ENCODE measurements at regions not wholly inside any gene's neighbourhood (a gene's known extent, or its start where the extent isn't known, plus 50 kb on each side); places are given as distances from the start of the nearest gene placed in this dataset.

DNA sequence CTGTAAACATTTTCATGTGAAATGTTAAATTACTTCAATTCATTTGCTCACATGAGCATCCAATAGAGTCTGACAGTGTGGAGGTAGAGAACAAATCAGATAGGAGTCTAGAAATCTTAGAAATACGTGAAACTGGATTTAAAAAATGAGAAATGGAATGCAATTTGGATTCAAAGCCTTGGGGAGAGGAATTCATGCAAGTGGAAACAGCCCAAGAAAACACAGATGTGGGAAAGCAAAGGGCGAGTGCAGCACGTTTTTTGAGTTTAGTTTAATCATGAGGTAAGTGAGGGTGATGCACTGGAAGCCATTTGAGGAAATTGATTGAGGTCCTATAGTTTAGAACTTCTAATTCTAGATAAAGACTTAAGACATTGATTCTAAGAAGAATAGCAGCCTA, 434.7 kb downstream of the C3orf38 start:
- no peaks in the 10 kb centered on the region for H3K27me3 Mint-ChIP-seq
- no peak overlapping the region for H3K4me3 Mint-ChIP-seq (ENCODE audit: low read depth)
- H3K36me3 Mint-ChIP-seq (ENCODE audit: insufficient read depth) = no peaks in the 10 kb centered on the region
- H3K27ac Mint-ChIP-seq = no peak overlapping the region
- peaks cover 5% of the 10 kb centered on the region for H3K4me1 Mint-ChIP-seq (ENCODE audit: low read depth)
- DNase-seq (ENCODE audit: low spot score, unreplicated experiment) = no peak
- TF ChIP-seq, protein P1, sequence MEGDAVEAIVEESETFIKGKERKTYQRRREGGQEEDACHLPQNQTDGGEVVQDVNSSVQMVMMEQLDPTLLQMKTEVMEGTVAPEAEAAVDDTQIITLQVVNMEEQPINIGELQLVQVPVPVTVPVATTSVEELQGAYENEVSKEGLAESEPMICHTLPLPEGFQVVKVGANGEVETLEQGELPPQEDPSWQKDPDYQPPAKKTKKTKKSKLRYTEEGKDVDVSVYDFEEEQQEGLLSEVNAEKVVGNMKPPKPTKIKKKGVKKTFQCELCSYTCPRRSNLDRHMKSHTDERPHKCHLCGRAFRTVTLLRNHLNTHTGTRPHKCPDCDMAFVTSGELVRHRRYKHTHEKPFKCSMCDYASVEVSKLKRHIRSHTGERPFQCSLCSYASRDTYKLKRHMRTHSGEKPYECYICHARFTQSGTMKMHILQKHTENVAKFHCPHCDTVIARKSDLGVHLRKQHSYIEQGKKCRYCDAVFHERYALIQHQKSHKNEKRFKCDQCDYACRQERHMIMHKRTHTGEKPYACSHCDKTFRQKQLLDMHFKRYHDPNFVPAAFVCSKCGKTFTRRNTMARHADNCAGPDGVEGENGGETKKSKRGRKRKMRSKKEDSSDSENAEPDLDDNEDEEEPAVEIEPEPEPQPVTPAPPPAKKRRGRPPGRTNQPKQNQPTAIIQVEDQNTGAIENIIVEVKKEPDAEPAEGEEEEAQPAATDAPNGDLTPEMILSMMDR (IDR thresholded peaks at IDR 0.05; ENCODE audit: unreplicated experiment) = no peak
- H3K9me3 Mint-ChIP-seq (ENCODE audit: low read depth) = no peaks in the 10 kb centered on the region

DNA sequence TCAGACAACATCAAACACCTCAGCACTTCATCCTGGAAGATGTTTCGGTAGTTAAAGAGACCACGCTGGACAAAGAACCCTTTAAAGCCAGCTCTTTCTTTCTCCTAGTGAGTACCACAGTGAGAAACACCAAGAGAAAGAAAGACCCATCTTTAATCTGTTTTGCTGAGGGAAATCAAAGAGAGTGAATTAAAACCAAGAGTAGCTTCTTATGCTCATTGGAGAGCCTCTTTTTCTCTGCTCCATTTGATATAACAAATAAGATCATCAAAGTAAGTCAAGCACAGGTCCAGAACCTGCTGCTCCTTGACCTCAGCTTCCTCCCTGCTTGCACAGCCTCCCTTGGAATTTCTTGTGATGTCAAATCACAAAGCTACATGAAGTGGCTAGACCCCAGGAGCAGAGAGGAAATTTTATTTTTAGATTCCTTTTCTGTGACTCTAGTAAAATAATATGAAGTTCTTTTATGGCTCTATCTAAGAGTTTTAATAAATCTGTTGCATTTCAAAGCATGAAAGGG, 436.4 kb downstream of the C3orf38 start:
- no peak overlapping the region for H3K4me3 Mint-ChIP-seq (ENCODE audit: low read depth)
- H3K4me1 Mint-ChIP-seq (ENCODE audit: low read depth) = peaks cover 5% of the 10 kb centered on the region
- TF ChIP-seq, protein P1 (IDR thresholded peaks at IDR 0.05; ENCODE audit: unreplicated experiment) = no peak
- no peak for DNase-seq (ENCODE audit: low spot score, unreplicated experiment)
- H3K9me3 Mint-ChIP-seq (ENCODE audit: low read depth) = no peaks in the 10 kb centered on the region
- H3K27ac Mint-ChIP-seq = no peak overlapping the region
- no peaks in the 10 kb centered on the region for H3K27me3 Mint-ChIP-seq
- H3K36me3 Mint-ChIP-seq (ENCODE audit: insufficient read depth) = no peaks in the 10 kb centered on the region

DNA sequence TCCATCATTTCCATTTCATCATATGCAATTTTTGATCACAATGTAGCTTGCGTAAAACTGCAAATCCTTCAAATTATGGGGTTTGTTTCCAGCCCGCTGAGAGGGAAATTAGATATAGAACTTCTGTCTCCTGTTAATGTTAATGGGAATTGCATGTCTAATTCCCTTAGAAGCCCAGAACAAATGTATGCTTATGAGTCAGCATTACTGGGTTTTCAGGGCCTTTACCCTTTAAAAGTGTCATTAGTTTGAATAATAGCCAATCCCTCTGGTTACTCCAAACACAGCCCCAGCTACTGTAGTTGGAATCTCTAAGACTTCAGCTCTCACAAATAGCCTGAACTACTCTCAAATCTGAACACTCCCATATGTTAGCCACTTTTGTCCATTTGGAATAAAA, 439.4 kb downstream of the C3orf38 start:
- peaks cover 5% of the 10 kb centered on the region for H3K4me1 Mint-ChIP-seq (ENCODE audit: low read depth)
- no peaks in the 10 kb centered on the region for H3K27me3 Mint-ChIP-seq
- H3K27ac Mint-ChIP-seq = no peak overlapping the region
- no peak overlapping the region for H3K4me3 Mint-ChIP-seq (ENCODE audit: low read depth)
- TF ChIP-seq, protein P1 (IDR thresholded peaks at IDR 0.05; ENCODE audit: unreplicated experiment) = no peak
- no peak for DNase-seq (ENCODE audit: low spot score, unreplicated experiment)
- H3K9me3 Mint-ChIP-seq (ENCODE audit: low read depth) = no peaks in the 10 kb centered on the region
- H3K36me3 Mint-ChIP-seq (ENCODE audit: insufficient read depth) = no peaks in the 10 kb centered on the region

DNA sequence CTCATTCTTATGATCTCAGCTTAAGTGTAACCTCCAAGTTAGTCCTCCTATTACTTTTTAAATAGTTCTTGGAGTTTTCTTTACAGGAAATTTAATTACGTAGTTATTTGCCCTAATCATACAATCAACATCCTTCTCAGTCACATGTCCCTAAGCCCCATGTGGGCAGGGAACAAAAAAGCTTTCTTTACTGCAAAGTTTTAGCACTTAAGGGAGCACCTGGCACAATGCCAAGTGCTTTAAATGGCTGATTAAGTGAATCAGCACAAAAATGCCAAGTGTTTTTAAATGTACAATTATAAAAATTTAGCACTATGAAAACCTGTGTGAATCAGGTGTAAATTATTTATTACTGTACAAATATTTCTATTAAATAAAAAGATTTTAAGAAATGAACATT, 445.3 kb downstream of the C3orf38 start:
- H3K4me1 Mint-ChIP-seq (ENCODE audit: low read depth) = peaks cover 4% of the 10 kb centered on the region
- no peaks in the 10 kb centered on the region for H3K9me3 Mint-ChIP-seq (ENCODE audit: low read depth)
- no peaks in the 10 kb centered on the region for H3K36me3 Mint-ChIP-seq (ENCODE audit: insufficient read depth)
- no peaks in the 10 kb centered on the region for H3K27me3 Mint-ChIP-seq
- no peak overlapping the region for H3K4me3 Mint-ChIP-seq (ENCODE audit: low read depth)
- H3K27ac Mint-ChIP-seq = no peak overlapping the region
- DNase-seq (ENCODE audit: low spot score, unreplicated experiment) = no peak
- TF ChIP-seq, protein P1 (IDR thresholded peaks at IDR 0.05; ENCODE audit: unreplicated experiment) = no peak

DNA sequence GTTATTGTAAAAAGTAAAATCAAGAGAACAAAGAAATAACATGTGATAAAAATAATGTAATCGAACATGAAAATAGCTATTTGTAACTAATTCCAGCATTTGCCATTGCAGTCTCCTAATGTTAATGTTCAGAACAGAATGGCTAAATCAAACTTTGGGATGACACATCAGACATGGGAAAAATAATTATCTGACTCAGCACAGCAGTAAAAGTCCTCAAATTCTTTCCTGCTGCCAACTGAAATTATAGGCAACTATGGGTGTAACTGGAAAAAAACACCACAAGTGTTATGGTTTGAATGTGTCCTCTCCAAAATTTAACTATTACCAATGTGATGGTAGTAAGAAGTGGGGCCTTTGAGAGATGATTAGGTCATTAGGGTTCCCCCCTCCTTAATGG, 446.7 kb downstream of the C3orf38 start:
- H3K27me3 Mint-ChIP-seq = no peaks in the 10 kb centered on the region
- TF ChIP-seq, protein P1 (IDR thresholded peaks at IDR 0.05; ENCODE audit: unreplicated experiment) = no peak
- H3K36me3 Mint-ChIP-seq (ENCODE audit: insufficient read depth) = no peaks in the 10 kb centered on the region
- H3K9me3 Mint-ChIP-seq (ENCODE audit: low read depth) = peaks cover 5% of the 10 kb centered on the region
- H3K4me3 Mint-ChIP-seq (ENCODE audit: low read depth) = no peak overlapping the region
- peaks cover 4% of the 10 kb centered on the region for H3K4me1 Mint-ChIP-seq (ENCODE audit: low read depth)
- no peak overlapping the region for H3K27ac Mint-ChIP-seq
- no peak for DNase-seq (ENCODE audit: low spot score, unreplicated experiment)

Measured in progenitor cell of endocrine pancreas (in vitro differentiated cells).